ENCODE measurements at regions not wholly inside any gene's neighbourhood (a gene's known extent, or its start where the extent isn't known, plus 50 kb on each side); places are given as distances from the start of the nearest gene placed in this dataset.

DNA sequence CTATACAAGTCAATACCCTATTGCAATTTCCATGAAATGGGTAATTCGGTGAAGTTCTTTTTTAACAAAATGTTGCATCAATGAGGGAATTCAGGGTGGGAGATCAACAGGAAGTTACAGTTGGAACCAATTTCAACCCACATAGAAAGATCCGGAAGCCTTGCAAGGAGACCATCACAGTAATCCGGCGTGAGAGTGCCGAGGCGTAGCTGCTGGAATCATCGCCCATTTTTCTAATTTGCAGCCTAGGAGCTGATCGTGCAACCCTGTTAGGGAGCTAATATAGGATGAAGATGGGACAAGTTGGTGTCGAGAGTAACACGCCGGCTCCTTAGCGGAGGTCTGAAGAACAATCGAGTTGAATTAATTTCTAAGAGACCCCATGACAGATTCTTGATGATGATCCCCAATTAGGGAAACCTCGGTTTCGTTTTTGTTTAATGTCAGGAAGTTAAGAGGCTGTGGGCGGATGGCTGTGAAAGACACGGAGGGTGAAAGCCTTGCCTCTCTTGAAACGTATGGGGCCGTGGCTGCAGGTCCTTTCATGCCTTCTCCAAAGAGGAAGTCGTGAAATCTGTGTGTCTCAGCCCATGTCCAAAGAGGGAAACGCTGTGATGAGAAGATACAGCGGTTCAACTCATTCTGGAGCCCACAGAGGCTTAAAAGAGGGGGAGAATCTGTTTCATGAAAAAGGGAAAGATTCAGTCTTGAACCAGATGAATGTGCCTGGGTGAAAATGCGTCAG is 51.2 kb upstream of the CARD11 start:
- H3K9me3 ChIP-seq (replicated peaks; ENCODE audit: low read length): no peaks in the 10 kb centered on the region
- no peak overlapping the region for H3K9ac ChIP-seq (ENCODE audit: low read depth, low read length)
- no peaks in the 10 kb centered on the region for H3K36me3 ChIP-seq (ENCODE audit: insufficient read depth, low read length)
- H3K4me3 ChIP-seq (ENCODE audit: low read length): no peak overlapping the region
- H3K27me3 ChIP-seq (ENCODE audit: control insufficient read depth, insufficient read depth, low read length): no peaks in the 10 kb centered on the region
- no peak overlapping the region for H3K4me2 ChIP-seq (ENCODE audit: low read length)
- no peaks in the 10 kb centered on the region for H3K4me1 ChIP-seq (ENCODE audit: control insufficient read depth, insufficient read depth, low read length)

DNA sequence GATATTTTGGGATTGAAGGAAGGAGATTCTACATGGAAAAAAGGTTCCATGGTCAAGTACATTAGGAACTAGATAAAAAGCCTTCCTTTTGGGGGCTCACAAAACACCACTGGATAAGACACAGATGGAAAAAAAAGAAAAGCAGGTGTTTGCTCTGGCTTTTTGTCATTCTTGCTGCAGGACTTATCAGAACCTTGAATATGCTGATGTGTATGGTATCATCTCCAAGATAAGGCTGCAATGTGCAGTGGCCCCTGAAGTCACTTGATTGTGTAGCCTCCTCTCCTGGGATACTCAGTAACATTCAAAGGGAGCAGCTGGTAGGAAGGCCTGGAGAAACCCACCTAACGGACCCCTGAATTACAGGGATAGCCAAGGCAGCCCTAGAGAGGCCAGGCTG is 54.1 kb upstream of the CARD11 start:
- Histone ChIP-seq H3K4me3 (ENCODE audit: low read length) (no peak overlapping the region), H3K9me3 (replicated peaks; ENCODE audit: low read length) (no peaks in the 10 kb centered on the region), H3K4me2 (ENCODE audit: low read length) (no peak overlapping the region), H3K36me3 (ENCODE audit: insufficient read depth, low read length) (no peaks in the 10 kb centered on the region), H3K4me1 (ENCODE audit: control insufficient read depth, insufficient read depth, low read length) (no peaks in the 10 kb centered on the region), H3K27me3 (ENCODE audit: control insufficient read depth, insufficient read depth, low read length) (peaks cover 6% of the 10 kb centered on the region), H3K9ac (ENCODE audit: low read depth, low read length) (no peak overlapping the region)

DNA sequence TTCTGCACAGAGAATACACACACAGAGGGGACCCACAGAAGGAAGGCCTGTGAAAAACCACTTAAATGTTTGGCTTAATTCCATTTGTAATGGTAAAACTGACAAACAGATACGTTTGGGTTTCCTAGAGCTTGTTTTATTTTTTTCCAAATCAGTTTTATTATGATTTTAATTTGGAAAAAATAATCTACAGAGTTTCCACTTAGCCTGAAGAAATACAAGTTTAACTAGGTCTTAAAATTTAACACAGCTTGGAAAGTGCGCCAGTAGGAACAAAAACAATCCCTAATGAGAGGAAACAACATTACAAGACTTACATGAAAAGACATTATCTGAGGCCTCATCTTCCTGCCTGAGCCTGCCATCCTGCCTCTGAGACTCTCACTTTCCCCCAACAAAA is 58.5 kb upstream of the CARD11 start:
- H3K9ac ChIP-seq (ENCODE audit: low read depth, low read length): no peak overlapping the region
- no peaks in the 10 kb centered on the region for H3K9me3 ChIP-seq (replicated peaks; ENCODE audit: low read length)
- no peak overlapping the region for H3K4me2 ChIP-seq (ENCODE audit: low read length)
- H3K4me3 ChIP-seq (ENCODE audit: low read length): no peak overlapping the region
- no peaks in the 10 kb centered on the region for H3K4me1 ChIP-seq (ENCODE audit: control insufficient read depth, insufficient read depth, low read length)
- H3K36me3 ChIP-seq (ENCODE audit: insufficient read depth, low read length): no peaks in the 10 kb centered on the region
- peaks cover 8% of the 10 kb centered on the region for H3K27me3 ChIP-seq (ENCODE audit: control insufficient read depth, insufficient read depth, low read length)

DNA sequence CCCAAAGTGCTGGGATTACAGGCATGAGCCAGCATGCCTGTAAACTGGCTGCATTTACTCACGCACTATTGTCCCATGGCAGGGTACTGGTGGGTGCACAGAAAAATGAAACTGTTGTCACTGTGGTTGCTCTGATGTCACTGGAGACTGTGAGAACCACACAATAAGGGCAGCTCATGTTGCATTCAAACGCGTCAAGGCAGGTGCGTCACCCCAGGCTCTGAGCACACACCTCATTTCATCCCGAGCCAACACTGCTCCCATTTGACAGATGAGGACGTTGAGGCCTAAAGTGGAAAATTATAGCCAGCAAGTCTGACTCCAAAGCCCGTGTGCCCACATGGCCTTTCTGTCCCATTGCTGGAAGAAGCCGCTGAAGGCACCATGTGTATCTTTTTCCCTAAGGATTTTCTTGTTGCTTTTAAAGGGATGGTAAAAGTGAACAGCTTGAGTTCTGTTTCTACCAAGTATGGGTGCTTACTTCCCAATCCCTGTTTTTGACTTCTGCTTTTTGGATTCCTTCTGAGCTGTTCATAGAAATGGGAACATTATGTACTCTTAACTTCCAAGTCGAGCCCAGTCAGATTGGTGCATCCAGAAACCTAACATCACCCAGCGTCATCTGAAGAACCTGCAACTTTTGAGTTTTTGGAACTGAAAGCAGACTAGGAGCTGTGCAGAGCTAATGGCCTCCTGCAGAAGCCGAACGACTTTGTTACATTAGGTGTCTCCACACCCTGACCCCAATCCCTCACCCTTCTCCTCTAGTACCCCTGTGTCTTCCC is 60.1 kb upstream of the CARD11 start:
- Histone ChIP-seq H3K9ac (ENCODE audit: low read depth, low read length) (no peak overlapping the region), H3K4me1 (ENCODE audit: control insufficient read depth, insufficient read depth, low read length) (no peaks in the 10 kb centered on the region), H3K36me3 (ENCODE audit: insufficient read depth, low read length) (no peaks in the 10 kb centered on the region), H3K9me3 (replicated peaks; ENCODE audit: low read length) (no peaks in the 10 kb centered on the region), H3K4me3 (ENCODE audit: low read length) (no peak overlapping the region), H3K4me2 (ENCODE audit: low read length) (no peak overlapping the region), H3K27me3 (ENCODE audit: control insufficient read depth, insufficient read depth, low read length) (peaks cover 8% of the 10 kb centered on the region)

DNA sequence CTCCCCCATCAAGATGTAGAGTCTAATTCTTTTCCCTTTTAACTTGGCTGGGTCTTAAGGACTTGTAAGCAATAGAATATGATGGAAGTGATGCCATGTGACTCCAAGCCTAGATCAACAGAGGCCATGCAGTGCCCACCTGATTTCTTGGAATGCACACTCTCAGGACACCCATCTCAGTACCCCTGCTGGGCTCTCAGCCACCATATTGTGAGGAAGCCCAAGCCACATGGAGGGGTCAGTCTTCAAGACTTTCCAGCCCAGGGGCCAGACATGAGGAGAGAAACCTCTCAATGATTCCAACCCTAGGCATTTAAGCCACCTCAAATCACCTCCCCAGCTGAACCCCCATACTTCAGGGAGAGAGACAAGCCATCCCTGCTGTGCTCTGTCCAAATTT is 62.2 kb upstream of the CARD11 start:
- Histone ChIP-seq H3K36me3 (ENCODE audit: insufficient read depth, low read length) (no peaks in the 10 kb centered on the region), H3K4me3 (ENCODE audit: low read length) (no peak overlapping the region), H3K4me1 (ENCODE audit: control insufficient read depth, insufficient read depth, low read length) (no peaks in the 10 kb centered on the region), H3K4me2 (ENCODE audit: low read length) (no peak overlapping the region), H3K9ac (ENCODE audit: low read depth, low read length) (no peak overlapping the region), H3K27me3 (ENCODE audit: control insufficient read depth, insufficient read depth, low read length) (peaks cover 4% of the 10 kb centered on the region), H3K9me3 (replicated peaks; ENCODE audit: low read length) (no peaks in the 10 kb centered on the region)

DNA sequence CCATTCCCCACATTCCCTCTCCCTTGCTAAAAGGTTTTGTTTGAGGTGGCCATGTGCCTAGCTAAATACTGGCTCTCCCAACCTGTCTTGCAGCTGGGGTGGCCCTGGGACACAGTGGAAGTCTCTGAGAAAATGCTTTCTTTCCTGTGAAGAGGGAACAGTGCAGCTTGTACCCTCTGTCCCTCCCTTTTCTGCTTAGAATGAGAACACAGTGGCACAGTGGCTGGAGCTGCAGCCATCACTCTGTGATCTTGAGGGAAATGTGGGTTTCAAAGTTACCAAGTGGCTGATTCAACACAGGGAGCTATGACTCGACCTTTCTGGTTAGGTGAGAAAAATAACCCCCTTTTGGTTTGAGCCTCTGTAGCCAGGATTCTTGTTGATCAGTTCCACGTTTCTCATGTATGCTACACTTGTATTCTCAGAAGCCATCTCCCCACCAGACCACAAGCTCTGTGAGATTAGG is 62.7 kb upstream of the CARD11 start:
- H3K4me2 ChIP-seq (ENCODE audit: low read length): no peak overlapping the region
- no peaks in the 10 kb centered on the region for H3K9me3 ChIP-seq (replicated peaks; ENCODE audit: low read length)
- no peak overlapping the region for H3K4me3 ChIP-seq (ENCODE audit: low read length)
- H3K36me3 ChIP-seq (ENCODE audit: insufficient read depth, low read length): no peaks in the 10 kb centered on the region
- H3K27me3 ChIP-seq (ENCODE audit: control insufficient read depth, insufficient read depth, low read length): peaks cover 2% of the 10 kb centered on the region
- H3K9ac ChIP-seq (ENCODE audit: low read depth, low read length): no peak overlapping the region
- no peaks in the 10 kb centered on the region for H3K4me1 ChIP-seq (ENCODE audit: control insufficient read depth, insufficient read depth, low read length)

DNA sequence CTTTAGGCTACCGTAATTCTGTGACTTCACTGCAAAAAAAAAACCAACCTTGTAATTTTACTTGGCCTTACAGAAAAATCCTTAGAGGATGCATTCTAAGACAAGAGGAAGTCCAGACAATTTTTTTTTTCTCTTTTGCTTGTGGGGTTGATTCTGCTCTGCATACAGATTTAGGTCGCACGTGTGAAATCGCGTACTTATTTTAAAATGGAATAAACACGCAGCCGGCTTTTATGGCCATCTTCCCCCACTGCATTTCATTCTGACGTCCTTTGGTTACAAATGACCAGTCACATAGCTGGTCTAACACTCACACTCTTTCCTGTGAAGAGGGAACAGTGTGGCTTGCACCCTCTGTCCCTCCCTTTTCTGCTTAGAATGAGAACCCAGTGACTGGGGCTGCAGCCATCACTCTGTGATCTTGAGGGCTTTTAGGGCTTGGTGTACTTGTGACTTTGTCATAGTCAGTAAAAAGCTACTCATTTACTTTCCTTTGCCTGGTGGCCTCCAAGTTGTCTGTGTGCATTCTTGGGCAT is 63.6 kb upstream of the CARD11 start:
- H3K9ac ChIP-seq (ENCODE audit: low read depth, low read length): no peak overlapping the region
- H3K4me3 ChIP-seq (ENCODE audit: low read length): no peak overlapping the region
- H3K4me1 ChIP-seq (ENCODE audit: control insufficient read depth, insufficient read depth, low read length): no peaks in the 10 kb centered on the region
- peaks cover 2% of the 10 kb centered on the region for H3K27me3 ChIP-seq (ENCODE audit: control insufficient read depth, insufficient read depth, low read length)
- no peak overlapping the region for H3K4me2 ChIP-seq (ENCODE audit: low read length)
- no peaks in the 10 kb centered on the region for H3K36me3 ChIP-seq (ENCODE audit: insufficient read depth, low read length)
- no peaks in the 10 kb centered on the region for H3K9me3 ChIP-seq (replicated peaks; ENCODE audit: low read length)

DNA sequence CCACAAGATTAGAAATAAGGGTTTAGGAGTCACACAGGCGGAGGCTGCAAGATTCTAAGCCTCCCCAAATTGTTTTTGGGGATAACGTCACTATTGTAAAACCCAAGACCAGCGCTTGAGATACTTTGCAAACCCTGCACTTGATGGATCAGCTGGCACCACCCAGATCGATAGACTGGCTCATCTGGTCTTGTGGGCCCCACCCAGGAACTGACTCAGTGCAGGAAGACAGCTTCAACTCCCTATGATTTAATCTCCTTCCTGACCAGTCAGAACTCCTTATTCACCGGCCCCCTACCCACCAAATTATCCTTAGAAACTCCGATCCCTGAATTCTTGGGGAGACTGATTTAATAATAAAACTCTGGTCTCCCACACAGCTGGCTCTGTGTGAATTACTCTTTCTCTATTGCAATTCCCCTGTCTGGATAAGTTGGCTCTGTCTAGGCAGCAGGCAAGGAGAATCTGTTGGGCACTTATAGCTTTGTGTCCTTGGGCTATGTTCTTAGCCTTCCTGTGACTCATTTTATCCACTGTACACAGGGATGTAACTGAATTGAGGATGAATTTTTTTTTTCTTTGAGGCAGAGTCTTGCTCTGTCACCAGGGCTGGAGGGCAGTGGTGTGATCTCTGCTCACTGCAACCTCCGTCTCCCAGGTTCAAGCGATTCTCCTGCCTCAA is 64.4 kb upstream of the CARD11 start:
- Histone ChIP-seq H3K36me3 (ENCODE audit: insufficient read depth, low read length) (no peaks in the 10 kb centered on the region), H3K9me3 (replicated peaks; ENCODE audit: low read length) (no peaks in the 10 kb centered on the region), H3K9ac (ENCODE audit: low read depth, low read length) (no peak overlapping the region), H3K4me1 (ENCODE audit: control insufficient read depth, insufficient read depth, low read length) (no peaks in the 10 kb centered on the region), H3K27me3 (ENCODE audit: control insufficient read depth, insufficient read depth, low read length) (peaks cover 2% of the 10 kb centered on the region), H3K4me2 (ENCODE audit: low read length) (no peak overlapping the region), H3K4me3 (ENCODE audit: low read length) (no peak overlapping the region)

DNA sequence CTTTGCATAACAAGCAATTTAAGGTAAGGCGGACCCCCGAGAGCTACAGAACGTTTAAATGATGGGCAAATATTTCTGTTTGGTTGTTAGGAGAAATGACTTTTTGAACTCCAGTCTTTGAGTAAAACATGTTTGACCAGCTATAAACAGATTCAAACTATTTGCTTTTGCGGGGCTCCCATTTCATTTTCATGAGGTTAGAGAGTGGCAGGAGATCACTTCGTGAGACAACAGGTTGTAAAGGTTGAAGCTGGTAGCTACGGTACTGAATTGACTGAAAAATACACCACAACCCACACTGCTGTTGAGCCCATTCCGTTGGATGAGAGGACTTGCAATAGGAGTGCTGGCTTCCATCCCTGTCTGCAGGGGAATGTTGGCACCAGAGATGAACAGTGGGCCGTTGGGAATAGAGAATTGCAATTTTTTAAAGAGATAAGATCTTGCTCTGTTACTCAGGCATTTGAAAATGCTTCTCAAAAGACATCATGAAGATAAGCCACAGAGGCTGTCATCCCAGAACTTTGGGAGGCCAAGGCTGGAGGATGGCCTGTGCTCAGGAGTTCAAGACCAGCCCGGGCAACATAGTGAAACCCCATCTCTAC is 65.7 kb upstream of the CARD11 start:
- no peaks in the 10 kb centered on the region for H3K36me3 ChIP-seq (ENCODE audit: insufficient read depth, low read length)
- no peak overlapping the region for H3K9ac ChIP-seq (ENCODE audit: low read depth, low read length)
- H3K4me2 ChIP-seq (ENCODE audit: low read length): no peak overlapping the region
- H3K9me3 ChIP-seq (replicated peaks; ENCODE audit: low read length): no peaks in the 10 kb centered on the region
- H3K4me3 ChIP-seq (ENCODE audit: low read length): no peak overlapping the region
- no peaks in the 10 kb centered on the region for H3K27me3 ChIP-seq (ENCODE audit: control insufficient read depth, insufficient read depth, low read length)
- H3K4me1 ChIP-seq (ENCODE audit: control insufficient read depth, insufficient read depth, low read length): no peaks in the 10 kb centered on the region

DNA sequence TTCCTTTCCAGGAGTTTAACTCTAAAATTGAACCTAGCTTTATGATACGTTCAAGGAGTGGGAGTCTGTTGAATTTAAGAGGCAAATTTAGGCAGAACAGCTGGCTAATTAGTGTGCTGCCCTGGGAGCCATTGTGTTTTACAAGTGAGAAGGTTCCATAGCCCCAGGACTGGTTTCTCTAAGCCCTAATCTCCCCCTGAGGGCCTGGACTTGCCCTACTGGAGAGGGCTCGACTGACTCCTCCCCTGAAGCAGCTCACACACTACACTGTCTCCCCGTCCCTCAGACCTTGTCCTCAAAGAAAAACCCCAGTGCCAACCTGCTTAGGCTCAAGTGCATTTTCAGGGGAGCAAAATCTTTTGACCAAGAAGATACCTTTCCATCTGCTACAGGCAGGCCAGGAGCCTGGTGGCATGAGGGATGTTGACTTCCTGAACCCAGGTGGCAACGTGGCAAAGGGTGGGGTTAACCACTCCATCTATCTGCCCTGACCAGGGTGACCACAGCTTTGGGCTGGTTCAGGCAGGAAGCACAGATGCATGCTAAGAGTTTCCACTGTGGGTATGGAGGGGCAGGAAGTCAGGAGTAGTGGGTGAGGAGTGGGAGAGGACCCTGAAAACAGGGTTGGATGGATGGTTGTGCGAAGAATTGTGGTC is 68.9 kb upstream of the CARD11 start:
- Histone ChIP-seq H3K9ac (ENCODE audit: low read depth, low read length) (no peak overlapping the region), H3K27me3 (ENCODE audit: control insufficient read depth, insufficient read depth, low read length) (no peaks in the 10 kb centered on the region), H3K4me2 (ENCODE audit: low read length) (no peak overlapping the region), H3K36me3 (ENCODE audit: insufficient read depth, low read length) (no peaks in the 10 kb centered on the region), H3K4me3 (ENCODE audit: low read length) (no peak overlapping the region), H3K4me1 (ENCODE audit: control insufficient read depth, insufficient read depth, low read length) (no peaks in the 10 kb centered on the region), H3K9me3 (replicated peaks; ENCODE audit: low read length) (no peaks in the 10 kb centered on the region)

DNA sequence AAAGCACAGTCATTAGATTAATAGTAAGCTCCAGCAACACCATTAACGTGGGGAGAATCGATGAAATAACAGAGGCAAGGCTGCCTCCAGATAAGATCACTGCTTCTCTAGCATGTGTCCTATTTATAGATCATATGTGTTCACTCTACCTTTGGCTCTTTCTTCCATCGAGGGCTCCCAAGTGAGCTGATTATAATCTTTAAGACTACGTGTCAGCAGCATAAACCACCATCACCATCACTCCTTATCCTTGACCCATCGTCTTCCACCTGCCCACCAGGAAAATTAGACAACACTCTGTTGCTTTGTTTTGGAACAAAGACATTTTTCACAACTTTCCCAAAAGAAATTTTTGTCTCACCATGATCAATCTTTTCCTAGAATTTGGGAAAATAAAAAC is 71.2 kb upstream of the CARD11 start:
- no peaks in the 10 kb centered on the region for H3K9me3 ChIP-seq (replicated peaks; ENCODE audit: low read length)
- no peaks in the 10 kb centered on the region for H3K36me3 ChIP-seq (ENCODE audit: insufficient read depth, low read length)
- H3K4me2 ChIP-seq (ENCODE audit: low read length): no peak overlapping the region
- H3K27me3 ChIP-seq (ENCODE audit: control insufficient read depth, insufficient read depth, low read length): no peaks in the 10 kb centered on the region
- H3K4me3 ChIP-seq (ENCODE audit: low read length): no peak overlapping the region
- H3K9ac ChIP-seq (ENCODE audit: low read depth, low read length): no peak overlapping the region
- H3K4me1 ChIP-seq (ENCODE audit: control insufficient read depth, insufficient read depth, low read length): no peaks in the 10 kb centered on the region

Measured in skeletal muscle satellite cell (primary cell).